OCI-M2 (cell line): ENCODE measurements at regions not wholly inside any gene's neighbourhood (a gene's known extent, or its start where the extent isn't known, plus 50 kb on each side); places are given as distances from the start of the nearest gene placed in this dataset.
"Not testable (repeated sequence)": the region's sequence is repeated elsewhere in the genome, so short reads cannot be mapped to it uniquely, and the experiment has no call there.

Experiments
- DNase-seq: peaks from one replicate; lab custom pipeline; 2025; ENCODE audit not compliant: unreplicated experiment; lab: John Stamatoyannopoulos, UW

DNA sequence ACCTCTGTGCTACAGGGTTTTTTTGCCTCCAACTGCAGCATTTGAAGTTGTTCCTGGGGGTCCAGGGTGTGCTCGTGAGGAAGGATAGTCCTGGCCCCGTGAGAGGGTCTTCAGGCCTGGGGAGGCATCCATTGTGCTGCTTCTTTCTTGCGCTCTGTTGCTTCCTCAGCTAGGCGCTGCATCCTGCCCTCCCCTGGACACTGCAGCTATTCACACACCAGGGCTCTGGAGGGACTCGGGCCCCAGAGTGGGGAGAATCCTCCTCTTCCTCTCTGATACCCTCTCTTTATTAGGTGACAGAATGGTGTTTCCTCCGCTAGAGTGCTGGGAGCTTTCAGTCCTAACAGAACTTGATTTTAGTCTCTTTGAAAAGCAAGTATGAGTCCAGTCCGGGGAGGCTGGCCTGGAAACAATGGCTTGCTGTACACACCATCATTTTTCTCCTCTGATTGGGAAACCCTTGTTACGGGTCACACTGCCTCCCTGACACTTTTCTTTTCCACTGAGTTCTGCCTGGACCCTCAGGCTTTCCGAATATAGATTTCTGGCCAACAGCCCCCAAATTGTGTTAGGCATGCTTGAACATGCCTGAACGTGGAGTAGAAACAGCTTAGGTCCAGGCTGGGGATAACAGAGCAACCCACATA is 81.4 kb upstream of the ELAC2 start:
- DNase-seq = no peak

DNA sequence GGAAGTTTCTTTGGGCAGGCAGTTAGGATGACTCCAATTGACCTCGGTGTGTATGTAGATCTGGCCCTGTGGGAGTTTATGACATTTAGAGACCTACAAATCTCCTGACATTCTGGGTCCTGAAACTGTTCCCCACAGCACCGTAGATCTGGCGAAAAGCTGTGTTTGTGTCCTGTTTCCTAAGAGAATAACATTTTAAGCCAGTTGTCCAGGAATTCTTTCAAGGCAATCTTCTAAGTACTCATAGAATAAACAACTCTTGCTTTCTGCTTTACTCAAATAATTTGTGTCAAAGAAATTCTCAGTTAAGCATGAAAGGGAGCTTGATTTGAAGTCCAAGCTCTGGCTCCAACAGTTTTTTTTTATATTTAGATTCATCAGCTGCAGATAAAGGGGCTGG is 78.5 kb upstream of the ELAC2 start:
- no peak for DNase-seq

DNA sequence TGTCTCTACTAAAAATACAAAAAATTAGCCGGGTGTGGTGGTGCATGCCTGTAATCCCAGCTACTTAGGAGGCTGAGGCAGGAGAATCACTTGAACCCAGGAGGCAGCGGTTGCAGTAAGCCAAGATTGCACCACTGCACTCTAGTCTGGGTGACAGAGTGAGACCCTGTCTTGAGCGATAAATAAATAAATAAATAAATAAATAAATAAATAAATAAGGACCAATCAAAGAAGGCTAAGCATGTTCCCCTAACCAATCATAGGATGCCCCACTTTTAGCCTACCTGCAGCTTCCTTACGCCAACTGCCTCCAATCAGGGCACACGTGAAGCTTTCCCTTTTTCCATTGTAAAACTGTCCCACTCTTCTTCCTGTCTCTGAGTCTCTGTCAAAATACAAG is 74.2 kb upstream of the ELAC2 start:
- not testable (repeated sequence) for DNase-seq

DNA sequence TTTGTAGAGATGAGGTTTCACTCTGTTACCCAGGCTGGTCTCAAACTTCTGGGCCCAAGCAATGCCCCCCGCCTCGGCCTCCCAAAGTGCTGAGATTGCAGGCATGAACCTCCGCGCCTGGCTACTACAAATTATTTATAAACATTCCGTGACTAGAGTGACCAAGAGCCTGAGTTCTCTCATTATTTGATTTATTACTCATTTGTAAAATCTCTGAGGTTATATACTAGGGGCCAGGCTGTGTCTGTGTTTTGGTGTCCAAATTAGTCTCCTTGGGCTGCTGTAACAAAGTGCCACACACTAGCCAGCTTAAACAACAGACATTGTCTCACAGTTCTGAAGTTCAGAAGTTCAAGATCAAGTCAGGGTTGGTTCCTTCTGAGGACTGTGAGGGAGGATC is 70.8 kb upstream of the ELAC2 start:
- no peak for DNase-seq

DNA sequence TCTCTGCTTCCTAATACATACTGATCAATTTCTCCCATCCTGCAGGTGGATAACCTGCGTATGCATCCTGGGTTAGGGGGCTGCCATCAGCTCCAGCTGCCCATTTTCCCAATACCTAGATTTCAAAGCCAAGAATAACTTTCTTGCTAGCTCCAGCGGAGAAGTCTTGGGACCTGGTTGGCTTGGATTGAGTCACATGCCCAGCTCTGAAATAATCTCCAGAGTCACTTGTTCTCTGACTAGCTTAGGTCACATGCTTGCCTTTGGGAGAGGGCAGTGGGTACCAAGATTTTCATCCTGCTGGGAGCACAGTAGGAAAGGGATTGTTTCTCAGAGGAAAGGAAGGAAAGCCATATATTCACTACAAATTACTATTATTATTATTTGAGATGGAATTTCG is 70.0 kb upstream of the ELAC2 start:
- no peak for DNase-seq

DNA sequence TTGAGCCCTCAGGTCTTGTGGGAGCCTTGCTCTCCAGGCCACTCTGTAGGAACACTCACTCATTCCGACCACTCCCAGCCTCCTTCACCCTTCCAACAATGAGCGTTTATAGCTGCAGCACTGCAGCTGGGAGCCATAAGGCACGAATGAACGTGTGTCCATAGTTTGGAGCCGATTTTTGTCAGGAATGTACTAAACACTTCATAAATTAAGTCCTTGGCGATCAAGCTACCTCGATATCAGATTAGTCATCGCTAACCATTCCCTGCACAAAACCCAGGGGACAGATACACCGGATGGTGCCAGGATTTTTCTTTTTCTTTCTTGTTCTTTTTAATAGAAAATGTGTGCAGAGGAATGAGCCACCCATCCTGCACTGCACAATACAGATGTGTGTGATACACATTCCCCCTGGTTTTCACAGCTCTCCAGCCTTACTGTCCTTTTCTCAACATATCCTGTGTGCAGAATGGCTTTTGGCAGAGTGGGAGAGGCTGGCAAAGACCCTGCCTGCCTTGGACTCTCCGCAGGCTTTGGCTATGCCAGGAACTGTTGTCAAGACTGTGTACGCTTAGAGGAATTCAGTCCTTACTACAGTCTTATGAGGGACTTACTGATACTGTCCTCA is 68.4 kb upstream of the ELAC2 start:
- DNase-seq = no peak

DNA sequence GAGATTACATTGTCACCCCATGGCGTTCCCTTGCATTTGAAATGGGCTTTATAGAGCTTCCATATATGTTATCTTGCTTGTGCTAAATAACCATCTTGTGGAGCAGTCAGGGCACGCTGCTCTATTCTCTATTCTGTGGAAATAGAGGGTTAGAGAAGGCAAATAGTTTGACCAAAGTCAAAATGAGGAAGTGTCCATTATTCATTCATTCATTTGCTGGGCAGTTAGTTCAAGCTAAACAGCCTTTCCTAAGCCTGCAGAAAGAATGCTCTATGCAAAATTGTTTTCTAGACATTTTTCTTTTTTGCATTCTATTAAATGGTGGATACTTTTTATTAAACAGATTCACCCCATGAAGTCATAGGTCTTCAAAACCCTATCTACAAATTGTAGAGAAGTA is 67.8 kb upstream of the ELAC2 start:
- DNase-seq = no peak

DNA sequence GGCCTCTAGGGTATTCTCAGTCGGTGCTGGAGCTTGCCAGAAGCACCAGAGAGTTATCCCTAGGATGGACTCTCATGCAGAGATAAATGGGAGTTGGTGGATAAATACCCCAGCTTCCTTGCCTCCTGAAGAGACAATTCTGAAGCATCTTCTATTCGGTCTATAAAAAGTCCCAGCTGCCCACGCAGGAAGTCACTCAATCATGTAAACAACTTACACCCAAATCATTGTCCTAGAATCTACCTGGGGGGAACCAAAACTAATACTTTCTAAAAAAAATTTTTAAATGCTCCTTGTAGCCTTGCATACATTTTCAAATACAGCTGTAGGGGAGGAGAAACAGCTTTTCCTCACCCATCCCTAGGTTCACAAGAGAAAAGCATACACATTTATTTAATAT is 66.6 kb upstream of the ELAC2 start:
- no peak for DNase-seq

DNA sequence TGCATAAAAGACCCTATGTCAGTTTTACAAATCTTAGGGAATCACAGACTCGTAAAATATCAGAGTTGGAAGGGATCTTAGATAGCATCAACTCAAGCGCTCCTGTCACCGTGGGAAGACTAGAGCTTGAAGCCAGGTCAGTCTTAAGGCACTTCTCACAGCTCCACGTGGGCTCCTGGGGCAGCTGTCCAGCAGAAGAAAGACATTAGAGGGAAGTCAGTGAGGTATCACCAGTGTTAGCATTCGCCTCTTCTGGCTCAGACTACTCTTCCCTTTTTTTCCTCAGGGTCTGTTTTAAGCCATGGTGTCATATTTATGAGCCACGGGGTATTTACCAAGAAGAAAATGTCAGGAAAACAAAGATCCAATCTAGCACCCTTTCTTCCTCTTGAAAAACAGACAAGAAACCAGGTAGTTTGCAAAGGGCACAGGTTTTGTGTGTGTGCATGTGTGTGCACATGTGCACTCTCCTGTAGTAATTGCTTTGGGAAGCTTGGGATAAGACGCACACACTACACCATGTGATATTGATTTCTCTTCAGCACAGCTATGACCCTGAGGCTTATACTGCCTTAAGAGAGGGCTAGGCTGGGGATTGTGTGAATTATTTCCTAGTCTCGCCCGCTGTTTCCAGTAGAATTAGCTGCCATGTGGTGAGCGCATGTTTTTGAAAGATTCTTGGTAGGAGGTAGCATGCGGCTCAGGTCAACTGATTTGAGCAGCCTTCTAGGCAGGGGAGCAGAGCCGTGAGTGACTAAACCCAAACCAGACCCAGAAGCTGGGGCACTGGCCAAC is 61.0 kb upstream of the ELAC2 start:
- no peak for DNase-seq

DNA sequence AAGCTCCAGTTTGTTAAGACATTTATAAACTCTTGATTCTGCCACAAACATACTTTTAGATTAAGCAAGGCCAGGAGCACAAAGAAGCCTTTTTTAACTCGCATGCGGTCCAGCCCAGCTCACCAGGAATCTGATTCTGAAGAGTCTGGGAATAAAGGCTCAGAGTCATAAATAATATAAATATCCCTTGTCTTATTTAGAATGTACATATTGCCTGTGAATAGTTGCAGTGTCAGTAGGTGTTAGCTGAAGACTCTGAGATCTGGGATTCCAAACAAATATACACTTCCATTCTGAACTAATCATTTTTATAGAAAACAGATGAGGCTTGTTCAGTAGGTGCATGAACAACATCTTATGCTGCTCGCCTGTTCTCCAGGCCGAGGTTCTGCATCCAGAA is 59.1 kb upstream of the ELAC2 start:
- DNase-seq = no peak

DNA sequence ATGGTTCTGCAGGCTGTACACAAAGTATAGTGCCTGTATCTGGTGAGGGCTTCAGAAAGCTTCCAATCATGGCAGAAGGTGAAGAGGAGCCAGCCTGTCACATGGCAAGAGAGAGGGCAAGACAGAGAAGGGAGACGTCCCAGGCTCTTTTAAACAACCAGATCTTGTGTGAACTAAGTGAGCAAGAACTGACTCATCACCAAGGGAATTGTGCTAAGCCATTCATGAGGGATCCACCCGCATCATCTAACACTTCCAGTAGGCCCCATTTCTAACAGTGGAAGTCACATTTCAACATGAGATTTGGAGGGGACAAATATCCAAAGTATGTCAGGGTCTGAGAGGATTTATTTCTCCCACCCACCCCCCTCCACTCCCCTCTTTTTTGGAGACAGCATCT is 56.2 kb upstream of the ELAC2 start:
- no peak for DNase-seq

DNA sequence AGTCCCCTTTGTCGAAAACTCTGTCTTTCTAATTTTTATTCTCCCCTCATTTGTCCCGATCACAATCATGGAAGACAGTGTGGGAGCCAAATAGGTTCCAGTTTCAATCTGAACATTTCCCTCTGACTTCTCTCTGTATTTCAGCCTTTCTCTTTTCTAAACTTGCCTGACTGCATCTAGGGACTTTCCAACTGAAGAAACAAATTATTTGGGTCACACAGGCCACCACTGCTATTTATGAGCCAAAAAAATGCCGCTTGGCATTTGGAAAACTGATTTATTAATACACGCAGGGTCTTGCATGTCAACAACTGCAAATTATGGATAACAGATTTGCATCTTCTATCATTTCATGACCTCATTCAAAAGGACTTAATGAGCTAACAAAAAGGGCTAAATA is 55.2 kb upstream of the ELAC2 start:
- no peak for DNase-seq

DNA sequence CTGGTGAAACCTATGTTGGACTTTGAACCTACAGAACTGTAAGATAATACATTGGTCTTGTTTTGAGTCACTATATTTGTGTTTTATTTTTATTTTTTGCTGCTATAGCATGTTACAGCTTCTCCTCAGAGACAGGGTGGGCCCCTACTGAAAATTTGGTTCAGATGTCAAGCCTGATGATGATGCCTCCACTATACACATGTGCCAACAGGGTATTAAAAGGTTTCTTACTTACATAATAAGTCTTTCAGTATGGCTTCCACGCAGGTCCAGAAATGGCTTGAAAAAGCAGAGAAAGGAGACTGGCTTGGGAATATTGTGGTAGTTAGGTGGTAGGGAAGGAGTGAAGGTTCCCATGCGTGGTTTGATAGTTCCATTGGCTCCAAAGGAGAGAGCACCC is 52.9 kb upstream of the ELAC2 start:
- DNase-seq = no peak

DNA sequence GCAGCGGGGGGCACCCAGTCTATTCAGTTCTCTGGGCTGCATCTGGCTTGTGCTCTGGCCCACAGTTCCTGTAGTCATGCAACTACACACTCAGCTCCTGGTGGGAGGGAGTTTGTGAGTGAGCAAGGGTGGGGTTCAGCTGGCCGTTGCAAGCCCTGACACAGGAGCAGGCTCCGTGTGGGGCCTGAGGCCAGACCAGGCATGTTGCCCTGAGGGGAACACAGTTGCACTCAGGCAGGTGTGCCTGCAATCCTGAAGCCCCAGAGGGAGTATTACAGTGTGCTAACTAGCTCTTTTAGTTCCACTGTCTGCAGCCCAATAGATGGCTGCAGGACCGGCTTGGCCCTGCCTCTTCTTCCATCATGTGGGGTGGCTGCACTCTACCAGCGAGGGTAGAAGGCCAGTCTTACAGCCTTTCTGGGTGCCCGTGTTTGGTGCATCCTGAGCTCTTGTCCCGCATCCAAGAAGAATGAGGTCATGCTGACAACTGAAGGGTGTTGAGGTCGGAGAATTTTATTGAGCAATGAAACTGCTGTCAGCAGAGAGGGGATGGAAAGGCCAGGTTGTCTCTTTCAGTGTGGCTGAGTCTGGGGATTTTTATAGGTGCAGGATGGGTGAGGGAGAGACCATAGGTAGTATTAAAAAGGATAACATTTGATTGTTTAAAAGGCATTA is 49.9 kb upstream of the ELAC2 start:
- DNase-seq = no peak
